BE2C (cell line): ENCODE measurements at regions not wholly inside any gene's neighbourhood (a gene's known extent, or its start where the extent isn't known, plus 50 kb on each side); places are given as distances from the start of the nearest gene placed in this dataset.
"Not testable (repeated sequence)": the region's sequence is repeated elsewhere in the genome, so short reads cannot be mapped to it uniquely, and the experiment has no call there.

ENCODE experiments used
- DNase-seq: peaks from one replicate; pipeline ENCODE4 v3.0.0-alpha.2; 2020
- H3K27me3 ChIP-seq: fragments of 250-450 bp; sonication (Bioruptor Pico); 2 replicates; pipeline ENCODE4 v1.5.1; 2020; ENCODE audit warnings: mild to moderate bottlenecking
- H3K36me3 ChIP-seq: fragments of 250-450 bp; sonication (Bioruptor Pico); 2 replicates; pipeline ENCODE4 v1.5.1; 2020; ENCODE audit warnings: mild to moderate bottlenecking
- H3K4me1 ChIP-seq: fragments of 250-450 bp; sonication (Bioruptor Pico); 2 replicates; pipeline ENCODE4 v1.5.1; 2020
- H3K4me3 ChIP-seq: 2 replicates; pipeline ENCODE4 v1.5.1; 2011; ENCODE audit warnings: low read depth, low read length
- H3K9me3 ChIP-seq: fragments of 250-450 bp; sonication (Bioruptor Pico); 2 replicates; pipeline ENCODE4 v1.5.1; 2020
- CTCF ChIP-seq: IDR thresholded peaks from 2 replicates; pipeline ENCODE4 v1.5.1; 2012; ENCODE audit warnings: mild to moderate bottlenecking, low read depth, low read length

GRCh38 chrX:63551856-63552255, 200.7 kb upstream of the SPIN4 start:
- DNase-seq, result no peak
- no peak for TF ChIP-seq CTCF
- H3K4me3 ChIP-seq, result no peak overlapping the region
- H3K4me1 ChIP-seq, result no peaks in the 10 kb centered on the region
- H3K9me3 ChIP-seq, result no peaks in the 10 kb centered on the region
- H3K27me3 ChIP-seq, result no peaks in the 10 kb centered on the region
- H3K36me3 ChIP-seq, result no peaks in the 10 kb centered on the region

GRCh38 chrX:63530654-63531053, 179.5 kb upstream of the SPIN4 start:
- Histone ChIP-seq H3K4me3 (no peak overlapping the region), H3K27me3 (no peaks in the 10 kb centered on the region), H3K36me3 (no peaks in the 10 kb centered on the region), H3K9me3 (no peaks in the 10 kb centered on the region), H3K4me1 (no peaks in the 10 kb centered on the region)
- DNase-seq, result no peak
- no peak for TF ChIP-seq CTCF

GRCh38 chrX:63529961-63530360, 178.8 kb upstream of the SPIN4 start:
- Histone ChIP-seq H3K4me1 (no peaks in the 10 kb centered on the region), H3K36me3 (no peaks in the 10 kb centered on the region), H3K9me3 (no peaks in the 10 kb centered on the region), H3K4me3 (no peak overlapping the region), H3K27me3 (no peaks in the 10 kb centered on the region)
- TF ChIP-seq CTCF, result no peak
- DNase-seq, result no peak

DNA sequence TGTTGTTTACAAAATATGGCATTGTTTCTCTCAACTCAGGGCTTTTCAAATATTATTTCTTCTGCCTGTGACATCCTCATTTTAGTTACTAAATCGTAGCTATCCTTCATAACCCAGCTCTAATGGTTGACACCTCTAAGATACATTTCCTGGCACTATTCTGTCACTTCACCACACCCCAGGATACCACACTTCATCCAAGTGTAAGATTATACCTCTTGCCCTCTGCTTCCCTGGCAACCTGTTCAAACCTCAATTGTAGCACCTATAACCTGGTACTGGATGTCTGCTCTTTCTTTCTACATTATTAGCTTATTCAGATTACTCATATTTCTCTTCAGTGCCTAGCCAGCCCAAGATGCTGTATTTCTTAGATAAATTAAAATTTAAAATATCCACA, 175.7 kb upstream of the SPIN4 start:
- Histone ChIP-seq H3K9me3 (no peaks in the 10 kb centered on the region), H3K4me1 (no peaks in the 10 kb centered on the region), H3K27me3 (no peaks in the 10 kb centered on the region), H3K4me3 (no peak overlapping the region), H3K36me3 (no peaks in the 10 kb centered on the region)
- DNase-seq, result no peak
- no peak for TF ChIP-seq CTCF

DNA sequence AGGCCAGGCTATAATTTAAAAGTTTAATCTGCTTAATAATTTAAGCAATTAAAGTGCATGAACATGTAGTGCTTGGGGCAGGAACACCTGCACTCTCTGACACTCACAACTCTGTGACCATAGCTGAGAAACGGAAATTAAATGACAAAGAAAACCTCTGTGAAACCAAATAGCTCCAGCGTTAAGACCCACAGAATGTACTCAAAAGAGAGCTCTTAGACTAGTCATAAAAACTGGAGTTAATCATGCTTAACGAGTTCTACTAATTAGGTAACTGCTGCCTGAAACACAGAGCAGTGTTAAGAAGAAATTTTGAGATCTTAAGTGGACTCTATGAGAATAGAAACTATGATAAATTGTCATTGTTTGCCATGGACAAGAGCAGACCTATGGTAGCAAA, 174.4 kb upstream of the SPIN4 start:
- TF ChIP-seq CTCF, result no peak
- Histone ChIP-seq H3K36me3 (no peaks in the 10 kb centered on the region), H3K4me3 (no peak overlapping the region), H3K9me3 (no peaks in the 10 kb centered on the region), H3K27me3 (no peaks in the 10 kb centered on the region), H3K4me1 (no peaks in the 10 kb centered on the region)
- DNase-seq, result no peak

DNA sequence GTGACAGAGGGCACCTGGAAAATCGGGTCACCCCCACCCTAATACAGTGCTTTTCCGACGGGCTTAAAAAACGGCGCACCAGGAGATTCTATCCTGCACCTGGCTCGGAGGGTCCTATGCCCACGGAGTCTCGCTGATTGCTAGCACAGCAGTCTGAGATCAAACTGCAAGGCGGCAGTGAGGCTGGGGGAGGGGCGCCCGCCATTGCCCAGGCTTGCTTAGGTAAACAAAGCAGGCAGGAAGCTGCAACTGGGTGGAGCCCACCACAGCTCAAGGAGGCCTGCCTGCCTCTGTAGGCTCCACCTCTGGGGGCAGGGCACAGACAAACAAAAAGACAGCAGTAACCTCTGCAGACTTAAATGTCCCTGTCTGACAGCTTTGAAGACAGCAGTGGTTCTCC, 168.2 kb upstream of the SPIN4 start:
- not testable (repeated sequence) for H3K4me1 ChIP-seq, H3K36me3 ChIP-seq, DNase-seq, H3K9me3 ChIP-seq, H3K4me3 ChIP-seq, H3K27me3 ChIP-seq

- no peak for TF ChIP-seq CTCF
- Histone ChIP-seq H3K4me1 (no peaks in the 10 kb centered on the region), H3K36me3 (no peaks in the 10 kb centered on the region), H3K27me3 (no peaks in the 10 kb centered on the region), H3K4me3 (no peak overlapping the region), H3K9me3 (no peaks in the 10 kb centered on the region)
- DNase-seq, result no peak
Observed at GRCh38 chrX:63514569-63515080, 163.5 kb upstream of the SPIN4 start.
